GM12891 (cell line): ENCODE measurements at regions not wholly inside any gene's neighbourhood (a gene's known extent, or its start where the extent isn't known, plus 50 kb on each side); places are given as distances from the start of the nearest gene placed in this dataset.

Experiments
- POLR2A ChIP-seq: IDR thresholded peaks from 2 replicates; pipeline ENCODE4 v1.6.1; 2011; ENCODE audit warnings: low read depth, low read length, control low read depth
- POLR2AphosphoS5 ChIP-seq: IDR thresholded peaks from 2 replicates; pipeline ENCODE4 v1.6.1; 2011; ENCODE audit warnings: low read depth, low read length, control low read depth
- POU2F2 ChIP-seq: IDR thresholded peaks from 2 replicates; pipeline ENCODE4 v1.6.1; 2011; ENCODE audit warnings: low read depth, mild to moderate bottlenecking, control low read depth, low read length, moderate library complexity
- TAF1 ChIP-seq: IDR thresholded peaks from 2 replicates; pipeline ENCODE4 v1.6.1; 2011; ENCODE audit warnings: low read depth, low read length, control low read depth

DNA sequence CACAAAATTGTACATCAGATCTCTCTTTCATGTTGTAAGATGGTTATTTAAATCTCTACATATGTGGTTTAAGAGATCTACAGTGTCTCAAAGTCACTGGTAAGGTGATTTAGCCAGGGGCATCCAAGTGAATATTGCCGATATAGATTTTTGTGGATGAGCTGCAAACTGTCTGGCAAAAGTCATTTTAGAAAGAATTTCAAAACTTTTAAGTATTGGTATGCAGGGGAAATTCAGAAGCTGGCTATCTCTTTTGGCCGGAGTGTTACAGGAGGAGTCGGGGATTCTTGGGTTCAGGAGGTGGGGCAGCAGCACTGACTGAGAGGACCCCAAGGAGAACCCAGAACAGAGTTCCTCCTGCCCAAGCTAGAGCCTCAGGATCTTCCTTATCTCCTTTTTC, 69.9 kb downstream of the PTHLH start:
- TF ChIP-seq POLR2AphosphoS5 (no peak), POLR2A (no peak), TAF1 (no peak), POU2F2 (no peak)
